ENCODE measurements at regions not wholly inside any gene's neighbourhood (a gene's known extent, or its start where the extent isn't known, plus 50 kb on each side); places are given as distances from the start of the nearest gene placed in this dataset.
"Not testable (repeated sequence)": the region's sequence is repeated elsewhere in the genome, so short reads cannot be mapped to it uniquely, and the experiment has no call there.

- not testable (repeated sequence) for H3K4ac ChIP-seq (ENCODE audit: low read depth, low read length); H2BK5ac ChIP-seq (ENCODE audit: low read length); H4K8ac ChIP-seq (ENCODE audit: low read depth, low read length); H3K56ac ChIP-seq (ENCODE audit: low read length); H3K23ac ChIP-seq (ENCODE audit: low read length); H3K4me3 ChIP-seq (ENCODE audit: low read length); H3K18ac ChIP-seq (ENCODE audit: low read length); H3K79me1 ChIP-seq (ENCODE audit: low read length); DNase-seq; H4K5ac ChIP-seq (ENCODE audit: low read length); H3K27me3 ChIP-seq (ENCODE audit: insufficient read depth, low read length, poor library complexity); H3K79me2 ChIP-seq (ENCODE audit: control insufficient read depth, insufficient read depth, low read length); H3K36me3 ChIP-seq (ENCODE audit: control insufficient read depth, insufficient read depth, low read length); H3K9ac ChIP-seq (ENCODE audit: low read length); H3K4me1 ChIP-seq (ENCODE audit: control insufficient read depth, low read depth, low read length); H3K4me2 ChIP-seq (ENCODE audit: low read length); H2BK15ac ChIP-seq (replicated peaks; ENCODE audit: low read depth); H3K27ac ChIP-seq (ENCODE audit: low read depth, low read length); H2AK5ac ChIP-seq (ENCODE audit: low read length); H2BK120ac ChIP-seq (ENCODE audit: low read depth, low read length)
- no CpG with 5 or more reads among the region's 30 CpGs for WGBS (ENCODE audit: extremely low coverage, insufficient coverage, low lambda C conversion rate)
These were observed 182.4 kb upstream of the ZNF469 start for GRCh38 chr16:88200154-88200895.

GRCh38 chr16:88200896-88201185 is 181.9 kb upstream of the ZNF469 start:
- H3K56ac ChIP-seq (ENCODE audit: low read length): no peak overlapping the region
- no CpG with 5 or more reads among the region's 13 CpGs for WGBS (ENCODE audit: extremely low coverage, insufficient coverage, low lambda C conversion rate)
- DNase-seq: no peak
- no peak overlapping the region for H3K27ac ChIP-seq (ENCODE audit: low read depth, low read length)
- no peaks in the 10 kb centered on the region for H3K79me2 ChIP-seq (ENCODE audit: control insufficient read depth, insufficient read depth, low read length)
- H3K4me2 ChIP-seq (ENCODE audit: low read length): no peak overlapping the region
- no peak overlapping the region for H3K18ac ChIP-seq (ENCODE audit: low read length)
- no peak overlapping the region for H3K9ac ChIP-seq (ENCODE audit: low read length)
- no peak overlapping the region for H3K23ac ChIP-seq (ENCODE audit: low read length)
- H2BK120ac ChIP-seq (ENCODE audit: low read depth, low read length): no peak overlapping the region
- H2BK5ac ChIP-seq (ENCODE audit: low read length): no peak overlapping the region
- H3K4me3 ChIP-seq (ENCODE audit: low read length): no peak overlapping the region
- no peak overlapping the region for H3K4ac ChIP-seq (ENCODE audit: low read depth, low read length)
- no peak overlapping the region for H2BK15ac ChIP-seq (replicated peaks; ENCODE audit: low read depth)
- no peak overlapping the region for H4K5ac ChIP-seq (ENCODE audit: low read length)
- H3K4me1 ChIP-seq (ENCODE audit: control insufficient read depth, low read depth, low read length): no peaks in the 10 kb centered on the region
- H3K36me3 ChIP-seq (ENCODE audit: control insufficient read depth, insufficient read depth, low read length): no peaks in the 10 kb centered on the region
- H3K79me1 ChIP-seq (ENCODE audit: low read length): no peaks in the 10 kb centered on the region
- H2AK5ac ChIP-seq (ENCODE audit: low read length): no peak overlapping the region
- H4K8ac ChIP-seq (ENCODE audit: low read depth, low read length): no peak overlapping the region
- no peaks in the 10 kb centered on the region for H3K27me3 ChIP-seq (ENCODE audit: insufficient read depth, low read length, poor library complexity)

GRCh38 chr16:88201611-88202010 is 181.1 kb upstream of the ZNF469 start:
- H3K56ac ChIP-seq (ENCODE audit: low read length); H3K23ac ChIP-seq (ENCODE audit: low read length): not testable (repeated sequence)

GRCh38 chr16:88202207-88202745 is 180.5 kb upstream of the ZNF469 start:
- no peak overlapping the region for H2BK5ac ChIP-seq (ENCODE audit: low read length)
- no peak overlapping the region for H3K4me3 ChIP-seq (ENCODE audit: low read length)
- H2AK5ac ChIP-seq (ENCODE audit: low read length): no peak overlapping the region
- H3K4ac ChIP-seq (ENCODE audit: low read depth, low read length): no peak overlapping the region
- no peaks in the 10 kb centered on the region for H3K79me2 ChIP-seq (ENCODE audit: control insufficient read depth, insufficient read depth, low read length)
- H3K4me1 ChIP-seq (ENCODE audit: control insufficient read depth, low read depth, low read length): no peaks in the 10 kb centered on the region
- H3K27me3 ChIP-seq (ENCODE audit: insufficient read depth, low read length, poor library complexity): no peaks in the 10 kb centered on the region
- no peak overlapping the region for H3K27ac ChIP-seq (ENCODE audit: low read depth, low read length)
- no peak overlapping the region for H3K18ac ChIP-seq (ENCODE audit: low read length)
- WGBS (ENCODE audit: extremely low coverage, insufficient coverage, low lambda C conversion rate): no CpG with 5 or more reads among the region's 13 CpGs
- no peak overlapping the region for H4K8ac ChIP-seq (ENCODE audit: low read depth, low read length)
- no peaks in the 10 kb centered on the region for H3K36me3 ChIP-seq (ENCODE audit: control insufficient read depth, insufficient read depth, low read length)
- H3K79me1 ChIP-seq (ENCODE audit: low read length): no peaks in the 10 kb centered on the region
- H3K23ac ChIP-seq (ENCODE audit: low read length): no peak overlapping the region
- no peak for DNase-seq
- H2BK15ac ChIP-seq (replicated peaks; ENCODE audit: low read depth): no peak overlapping the region
- H3K9ac ChIP-seq (ENCODE audit: low read length): no peak overlapping the region
- H2BK120ac ChIP-seq (ENCODE audit: low read depth, low read length): no peak overlapping the region
- H3K56ac ChIP-seq (ENCODE audit: low read length): no peak overlapping the region
- no peak overlapping the region for H4K5ac ChIP-seq (ENCODE audit: low read length)
- H3K4me2 ChIP-seq (ENCODE audit: low read length): no peak overlapping the region

More at GRCh38 chr16:88201611-88202010, 181.1 kb upstream of the ZNF469 start:
- no CpG with 5 or more reads among the region's 9 CpGs for WGBS (ENCODE audit: extremely low coverage, insufficient coverage, low lambda C conversion rate)
- H3K79me2 ChIP-seq (ENCODE audit: control insufficient read depth, insufficient read depth, low read length); H3K4ac ChIP-seq (ENCODE audit: low read depth, low read length); H3K27ac ChIP-seq (ENCODE audit: low read depth, low read length); H3K4me1 ChIP-seq (ENCODE audit: control insufficient read depth, low read depth, low read length); H2BK120ac ChIP-seq (ENCODE audit: low read depth, low read length); H3K4me2 ChIP-seq (ENCODE audit: low read length); H3K4me3 ChIP-seq (ENCODE audit: low read length); DNase-seq; H2AK5ac ChIP-seq (ENCODE audit: low read length); H3K18ac ChIP-seq (ENCODE audit: low read length); H3K36me3 ChIP-seq (ENCODE audit: control insufficient read depth, insufficient read depth, low read length); H2BK15ac ChIP-seq (replicated peaks; ENCODE audit: low read depth); H2BK5ac ChIP-seq (ENCODE audit: low read length); H4K5ac ChIP-seq (ENCODE audit: low read length); H3K9ac ChIP-seq (ENCODE audit: low read length); H3K27me3 ChIP-seq (ENCODE audit: insufficient read depth, low read length, poor library complexity); H4K8ac ChIP-seq (ENCODE audit: low read depth, low read length); H3K79me1 ChIP-seq (ENCODE audit: low read length): not testable (repeated sequence)

- H3K18ac ChIP-seq (ENCODE audit: low read length); H3K4me3 ChIP-seq (ENCODE audit: low read length); H4K8ac ChIP-seq (ENCODE audit: low read depth, low read length); H4K5ac ChIP-seq (ENCODE audit: low read length); H2BK120ac ChIP-seq (ENCODE audit: low read depth, low read length); H3K4me2 ChIP-seq (ENCODE audit: low read length); H3K56ac ChIP-seq (ENCODE audit: low read length); H3K27ac ChIP-seq (ENCODE audit: low read depth, low read length); H3K36me3 ChIP-seq (ENCODE audit: control insufficient read depth, insufficient read depth, low read length); H3K27me3 ChIP-seq (ENCODE audit: insufficient read depth, low read length, poor library complexity); H3K79me1 ChIP-seq (ENCODE audit: low read length); H2AK5ac ChIP-seq (ENCODE audit: low read length); H3K23ac ChIP-seq (ENCODE audit: low read length); H3K9ac ChIP-seq (ENCODE audit: low read length); H2BK5ac ChIP-seq (ENCODE audit: low read length); DNase-seq; H3K4me1 ChIP-seq (ENCODE audit: control insufficient read depth, low read depth, low read length); H2BK15ac ChIP-seq (replicated peaks; ENCODE audit: low read depth); H3K4ac ChIP-seq (ENCODE audit: low read depth, low read length); H3K79me2 ChIP-seq (ENCODE audit: control insufficient read depth, insufficient read depth, low read length): not testable (repeated sequence)
- no CpG with 5 or more reads among the region's 37 CpGs for WGBS (ENCODE audit: extremely low coverage, insufficient coverage, low lambda C conversion rate)
These were observed 179.7 kb upstream of the ZNF469 start for GRCh38 chr16:88202856-88203681.
